Occipital lobe (tissue), 1 donor: ENCODE measurements at regions not wholly inside any gene's neighbourhood (a gene's known extent, or its start where the extent isn't known, plus 50 kb on each side); places are given as distances from the start of the nearest gene placed in this dataset.

Experiments
- DNase-seq: peaks from one replicate; lab custom pipeline; 2025; lab: John Stamatoyannopoulos, UW

DNA sequence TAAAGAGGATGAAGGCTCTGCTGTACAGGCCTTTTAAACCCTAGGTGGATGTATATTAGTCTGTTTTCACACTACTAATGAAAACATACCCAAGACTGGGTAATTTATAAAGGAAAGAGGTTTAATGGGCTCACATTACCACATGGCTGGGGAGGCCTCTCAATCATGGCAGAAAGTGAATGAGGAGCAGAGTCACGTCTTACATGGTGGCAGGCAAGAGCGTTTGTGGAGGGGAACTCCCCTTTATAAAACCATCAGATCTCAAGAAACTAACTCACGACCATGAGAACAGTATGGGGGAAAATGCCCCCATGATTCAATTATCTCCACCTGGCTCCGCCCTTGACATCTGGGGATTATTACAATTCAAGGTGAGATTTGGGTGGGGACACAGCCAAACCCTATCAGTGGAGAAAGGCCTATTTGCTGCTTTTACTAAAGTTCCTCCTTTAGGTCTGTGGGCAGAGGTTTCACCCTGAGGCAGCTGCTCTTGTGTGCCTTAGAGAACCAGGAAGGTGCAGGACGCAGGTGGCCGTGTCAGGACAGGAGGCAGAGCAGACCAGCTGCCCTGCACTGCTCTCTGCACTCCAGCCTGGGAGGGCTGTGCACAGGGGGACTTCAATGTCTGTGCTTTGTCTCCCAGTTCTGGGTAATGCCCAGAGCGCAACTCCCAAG lies 178.8 kb upstream of the HDAC4 start:
- no peak for DNase-seq

DNA sequence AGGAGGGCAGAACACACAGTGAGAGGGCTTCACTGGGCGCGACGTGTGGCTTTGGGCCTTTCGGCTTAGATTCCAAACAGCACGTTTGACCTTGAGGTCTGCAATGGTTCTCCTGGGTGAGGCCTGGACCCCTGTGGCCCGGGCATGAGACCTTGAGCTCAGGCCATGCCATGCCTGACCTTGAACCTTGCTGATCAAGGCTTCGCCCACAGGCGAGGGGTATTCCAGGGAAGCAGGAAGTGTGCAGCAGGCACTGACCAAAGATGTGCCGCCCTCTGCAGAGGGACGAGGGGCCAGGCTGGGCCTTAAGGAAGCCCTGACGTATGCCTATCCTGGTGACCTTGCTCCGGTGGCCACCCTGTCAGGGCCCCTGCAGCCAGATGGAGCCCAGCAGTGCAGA lies 178.3 kb upstream of the HDAC4 start:
- no peak for DNase-seq

DNA sequence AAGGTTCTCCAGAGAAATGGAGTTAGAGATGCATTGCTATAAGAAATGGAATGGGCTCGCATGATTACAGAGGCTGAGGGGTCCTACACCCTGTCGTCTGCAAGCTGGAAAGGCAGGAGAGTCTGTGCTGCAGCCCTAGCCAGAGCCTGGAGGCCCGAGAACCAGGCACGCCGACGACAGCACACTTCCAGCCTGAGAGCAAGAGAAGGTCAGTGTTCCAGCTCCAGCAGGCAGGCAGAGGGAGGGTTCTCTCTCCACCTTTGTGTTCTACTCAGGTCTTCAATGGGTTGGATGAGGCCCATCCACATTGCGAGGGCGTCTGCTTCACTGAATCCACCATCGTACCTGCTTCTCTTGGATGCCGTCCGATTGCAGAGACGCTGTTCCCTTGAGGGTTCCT lies 177.6 kb upstream of the HDAC4 start:
- no peak for DNase-seq

DNA sequence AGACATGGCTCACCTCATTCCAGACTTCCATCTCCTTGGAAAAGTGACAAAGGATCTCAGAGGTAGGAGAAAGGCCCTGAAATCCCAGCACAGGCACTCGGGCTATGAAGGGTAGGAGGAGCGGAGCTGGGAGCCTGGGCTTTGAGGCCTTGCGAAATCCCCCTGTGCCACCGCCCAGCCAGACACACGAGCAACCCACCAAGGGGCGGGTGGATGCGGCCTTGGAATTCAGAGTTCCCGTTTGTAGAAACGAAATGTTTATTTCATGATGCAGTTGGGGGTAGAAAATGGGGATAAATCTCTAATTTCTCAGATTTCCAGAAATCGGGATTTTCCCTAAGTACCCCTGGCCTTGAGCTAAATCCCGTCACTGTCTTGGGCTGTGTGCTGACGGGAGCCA lies 177.1 kb upstream of the HDAC4 start:
- DNase-seq: no peak

DNA sequence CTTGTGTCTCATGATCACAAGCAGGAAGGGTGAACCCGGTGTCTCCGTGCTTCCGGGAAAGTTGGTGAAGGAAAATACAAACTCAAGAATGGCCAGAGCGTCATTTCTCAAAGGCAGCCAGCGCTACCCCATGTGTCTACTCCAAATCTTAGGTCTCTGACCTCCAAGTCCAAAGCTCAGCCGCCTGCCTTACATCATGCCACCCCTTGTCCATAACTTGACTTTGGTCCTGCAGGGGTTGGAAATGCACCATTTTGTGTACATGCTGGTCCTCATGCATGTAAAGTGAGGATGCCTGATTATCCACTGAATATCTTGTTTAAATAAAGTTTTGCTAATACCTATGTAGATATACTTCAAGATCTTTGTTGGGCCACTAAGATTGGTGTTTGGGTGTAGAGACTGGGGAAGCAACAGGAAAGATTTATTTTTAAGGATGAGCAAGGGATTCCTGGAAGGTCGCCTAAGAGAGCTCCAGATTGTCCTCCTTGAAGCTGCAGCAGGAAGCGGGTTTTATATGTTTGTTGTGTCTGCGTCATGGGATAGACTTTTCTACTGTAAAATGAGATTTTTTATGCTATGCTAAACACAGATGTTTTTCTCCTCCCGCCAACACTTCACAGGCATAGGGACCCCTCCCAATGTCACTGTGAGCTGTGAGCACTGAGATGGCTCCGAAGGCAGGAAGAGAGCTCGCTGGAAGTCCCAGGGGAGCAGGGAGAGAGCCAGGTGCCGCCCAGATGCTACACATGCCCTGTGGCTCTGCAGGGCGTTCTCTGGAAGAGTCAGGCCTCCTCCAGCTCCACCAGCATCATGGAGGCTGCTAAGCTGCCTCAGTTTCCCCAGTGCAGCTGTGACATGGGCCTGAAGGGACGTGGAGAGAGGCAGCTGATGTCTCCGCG lies 176.2 kb upstream of the HDAC4 start:
- DNase-seq: no peak

GRCh38 chr2:239575931-239576445 lies 175.2 kb upstream of the HDAC4 start:
- no peak for DNase-seq

DNA sequence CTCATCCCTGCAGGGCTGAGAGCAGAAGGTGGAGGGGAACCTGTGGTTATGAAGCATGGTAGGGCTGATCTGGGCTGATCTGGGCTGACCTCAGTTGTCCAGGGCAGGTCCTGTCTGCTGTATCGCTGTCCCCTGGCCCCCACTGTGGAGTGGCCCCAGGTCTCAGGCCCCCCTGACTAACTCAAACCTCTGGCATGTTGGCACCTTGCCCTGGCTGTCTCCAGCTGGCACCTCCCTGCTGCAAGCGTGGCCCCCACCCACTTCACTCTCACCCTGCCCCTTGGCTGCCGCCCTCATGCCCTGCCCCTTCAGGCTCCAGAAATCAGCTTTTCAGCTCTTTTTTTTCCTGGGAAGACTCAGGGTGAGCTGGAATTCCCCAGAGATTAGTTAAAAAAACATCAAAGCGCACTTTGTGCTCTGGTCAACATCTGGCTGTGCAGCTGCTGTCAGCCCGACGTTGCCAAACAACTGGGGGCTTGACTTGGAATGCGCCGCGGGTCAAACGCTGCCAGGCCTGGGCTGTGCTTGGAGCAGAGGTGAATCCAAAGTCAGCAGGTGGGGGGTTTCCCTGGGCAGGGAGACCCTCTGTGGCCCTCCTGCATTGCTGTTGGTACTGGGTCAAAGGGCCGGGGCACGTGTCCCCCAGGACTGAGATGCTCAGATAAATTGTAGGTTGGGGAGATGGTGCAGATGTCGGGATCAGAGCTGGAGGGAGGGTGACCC lies 173.8 kb upstream of the HDAC4 start:
- no peak for DNase-seq

- no peak for DNase-seq
Measured at GRCh38 chr2:239574054-239574433, 173.2 kb upstream of the HDAC4 start.

- no peak for DNase-seq
Measured at GRCh38 chr2:239570971-239571520, 170.2 kb upstream of the HDAC4 start.

- no peak for DNase-seq
Measured at GRCh38 chr2:239570216-239570925, 169.6 kb upstream of the HDAC4 start.

DNA sequence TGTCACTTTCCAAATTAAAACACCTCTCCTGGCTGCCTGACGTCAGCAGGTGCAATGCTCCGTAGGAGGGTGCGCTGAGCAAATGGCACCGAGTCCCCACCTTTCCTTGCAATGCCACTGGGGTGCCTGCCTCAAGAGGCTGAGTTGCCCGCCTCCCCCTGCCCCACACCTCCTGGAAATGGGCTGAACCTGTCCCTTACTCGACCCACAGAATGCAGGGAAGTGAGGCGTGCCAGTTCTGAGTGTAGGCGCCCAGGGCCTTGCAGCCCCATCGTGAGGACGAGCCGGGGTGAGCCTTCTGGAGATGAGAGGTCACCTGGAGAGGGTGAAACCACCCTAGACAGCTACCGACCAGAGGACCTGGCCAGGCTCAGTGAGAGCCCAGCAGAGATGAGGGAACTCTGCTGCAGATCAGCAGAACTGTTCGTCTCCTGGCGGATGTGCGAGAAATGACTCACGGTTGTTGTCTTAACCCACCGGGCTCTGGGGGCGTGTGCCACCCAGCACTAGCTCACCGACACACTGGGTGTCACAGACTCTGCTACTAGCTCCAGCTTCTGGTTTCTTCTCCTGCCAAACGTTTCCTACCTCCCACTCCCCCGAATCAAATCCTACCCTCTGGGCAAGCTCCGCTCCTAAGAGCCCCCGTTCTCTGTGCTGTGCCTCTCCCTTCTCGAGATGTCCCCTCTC lies 168.7 kb upstream of the HDAC4 start:
- peak; percentile 52 for DNase-seq

GRCh38 chr2:239568601-239569000 lies 167.8 kb upstream of the HDAC4 start:
- no peak for DNase-seq

DNA sequence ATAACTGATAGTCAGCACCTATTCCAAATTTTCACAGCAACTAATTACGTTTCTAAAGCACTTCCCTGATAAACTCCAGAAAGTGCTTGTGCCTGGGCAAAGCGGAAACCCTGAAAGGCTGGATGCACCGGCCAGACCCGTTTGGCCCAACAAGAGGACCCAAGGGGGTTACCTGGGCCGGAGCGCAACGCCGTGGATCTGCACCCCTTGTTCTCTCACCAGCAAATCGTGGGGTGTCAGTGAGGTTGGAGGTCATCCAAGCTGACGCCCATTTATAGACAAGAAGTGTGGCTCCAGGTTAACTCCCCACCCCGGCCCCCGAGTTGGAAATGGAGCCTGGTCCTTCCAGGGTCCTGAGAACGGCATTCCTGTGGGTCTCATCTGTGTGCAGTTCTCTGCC lies 167.0 kb upstream of the HDAC4 start:
- DNase-seq: no peak

DNA sequence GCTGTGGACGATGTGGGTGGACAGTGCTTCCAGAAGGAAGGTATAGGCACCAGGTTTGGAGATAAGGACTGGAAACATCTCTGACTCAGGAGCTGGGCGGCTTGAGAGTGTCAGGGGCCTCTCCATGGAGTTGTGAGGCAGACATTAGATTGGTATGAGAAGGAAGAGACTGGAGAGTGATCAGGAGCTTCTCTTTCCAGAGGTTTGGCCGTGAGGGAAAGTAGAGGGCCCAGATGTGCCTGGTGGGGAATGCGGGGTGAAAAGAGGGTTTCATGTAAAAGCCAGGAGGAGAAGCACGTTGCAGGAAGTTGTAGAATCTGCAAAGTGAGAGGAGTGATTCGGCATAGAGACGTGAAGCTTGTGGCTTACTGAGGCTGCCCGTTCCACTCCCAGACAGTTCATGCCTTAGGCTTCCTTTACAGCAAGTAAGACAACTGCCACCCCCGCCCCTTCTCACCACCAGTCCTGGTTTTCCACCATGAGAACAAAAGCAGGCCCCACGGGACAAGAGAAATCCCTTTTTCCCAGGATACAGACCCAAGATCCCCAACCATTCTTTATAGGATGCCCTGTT lies 166.3 kb upstream of the HDAC4 start:
- DNase-seq: no peak

DNA sequence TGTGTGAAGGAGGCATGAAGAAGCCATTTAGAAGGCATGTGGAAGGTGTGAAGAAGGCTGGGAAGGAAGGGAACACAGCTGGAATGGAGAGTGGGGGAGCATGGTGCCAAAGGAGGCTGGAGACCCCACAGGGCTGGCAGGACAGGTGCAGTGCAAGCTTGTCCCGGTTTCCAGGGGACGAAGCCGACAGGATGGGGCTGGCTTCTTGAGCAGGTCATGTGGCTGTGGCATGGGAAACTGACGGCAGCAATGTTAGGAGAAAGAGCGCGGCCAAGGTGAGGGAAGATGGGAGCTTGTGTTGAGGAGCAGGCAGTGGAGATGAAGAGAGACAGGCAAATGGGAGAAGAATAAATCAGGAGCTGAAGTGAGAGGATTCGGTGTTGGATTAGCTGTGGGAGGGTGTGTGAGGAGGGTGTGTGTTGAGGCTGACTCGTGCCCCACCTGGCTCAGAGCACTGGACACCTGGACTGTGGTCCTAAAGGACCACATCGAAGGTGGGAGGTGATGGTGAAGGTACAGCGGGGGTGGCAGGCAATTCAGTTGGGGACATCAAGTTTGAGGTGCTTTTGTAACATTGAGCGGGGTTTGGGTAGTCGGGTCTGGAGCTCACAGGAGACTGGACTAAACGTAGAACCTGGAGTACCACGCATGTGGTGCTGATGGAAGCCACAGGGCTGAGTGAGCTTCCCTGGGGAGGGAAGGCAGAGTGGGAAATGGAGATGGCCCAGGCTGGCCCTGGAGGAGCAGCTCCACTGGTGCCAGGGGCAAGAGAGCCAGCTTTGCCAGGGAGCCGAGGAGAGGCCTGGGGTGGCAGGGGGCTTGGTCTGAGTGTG lies 165.6 kb upstream of the HDAC4 start:
- DNase-seq: no peak

DNA sequence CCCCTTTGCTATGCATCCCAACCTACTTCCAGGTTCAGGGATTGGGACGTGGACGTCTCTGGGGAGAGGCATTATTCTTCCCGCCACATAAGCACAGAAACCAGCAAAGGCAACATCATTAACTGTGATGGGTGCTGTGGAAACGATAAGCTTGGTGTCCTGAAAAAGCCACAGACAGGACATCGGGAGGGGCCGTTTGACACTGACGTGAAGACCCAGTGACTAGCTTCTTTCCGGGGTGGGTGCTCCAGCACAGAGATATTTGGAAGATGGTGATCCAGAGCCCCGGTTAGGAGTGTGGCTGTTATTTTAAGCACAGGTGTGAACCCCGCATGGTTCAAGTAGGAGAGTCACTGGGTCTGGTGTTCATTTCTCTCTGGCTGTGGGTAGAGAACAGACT lies 163.8 kb upstream of the HDAC4 start:
- no peak for DNase-seq

GRCh38 chr2:239563561-239563960 lies 162.7 kb upstream of the HDAC4 start:
- no peak for DNase-seq

- no peak for DNase-seq
Measured at GRCh38 chr2:239561446-239562001, 160.7 kb upstream of the HDAC4 start.
